Esophagus muscularis mucosa (tissue), 4 donors: ENCODE measurements at regions not wholly inside any gene's neighbourhood (a gene's known extent, or its start where the extent isn't known, plus 50 kb on each side); places are given as distances from the start of the nearest gene placed in this dataset.

Experiments
- DNase-seq: peaks from one replicate; pipeline ENCODE4 v3.0.0-alpha.2; 2017; ENCODE audit errors: extremely low spot score
- H3K27ac ChIP-seq, 4 donors: fragments of 200-600 bp; sonication (generic); replicated peaks in 1 of 4; 1 replicate in 3 of 4; 2 replicates in 1 of 4; pipeline ENCODE4 v1.5.1; 2016 to 2019; ENCODE audit warnings: mild to moderate bottlenecking in 1 of 4
- H3K27me3 ChIP-seq, 4 donors: fragments of 200-600 bp; sonication (generic); one replicate each; pipeline versions ENCODE4 v1.5.1 to v1.6.0; 2016 to 2019
- H3K36me3 ChIP-seq, 4 donors: fragments of 200-600 bp; sonication (generic); one replicate each; pipeline ENCODE4 v1.5.1; 2016 to 2019
- H3K4me1 ChIP-seq, 4 donors: fragments of 200-600 bp; sonication (generic); one replicate each; pipeline ENCODE4 v1.5.1; 2016 to 2019
- H3K4me3 ChIP-seq, 4 donors: fragments of 200-600 bp; sonication (generic); 1 replicate in 2 of 4; 2 replicates in 2 of 4; pipeline ENCODE4 v1.5.1; 2016 to 2019; ENCODE audit warnings: mild to moderate bottlenecking in 4 of 4, moderate library complexity in 1 of 4
- H3K9me3 ChIP-seq, 4 donors: fragments of 200-600 bp; sonication (generic); 1 replicate in 3 of 4; 2 replicates in 1 of 4; pipeline ENCODE4 v1.5.1; 2016 to 2019
- CTCF ChIP-seq, 3 experiments: fragments of 200-600 bp in 2 of 3; fragments of 450-650 bp in 1 of 3; sonication (generic) in 2 of 3; IDR thresholded peaks; one replicate each; pipeline ENCODE4 v1.5.1; 2017 to 2019; ENCODE audit warnings: antibody characterized with exemption in 3 of 3, mild to moderate bottlenecking in 2 of 3, moderate library complexity in 1 of 3
- EP300 ChIP-seq: sonication (generic); formaldehyde crosslinking; IDR thresholded peaks from one replicate; pipeline ENCODE4 v1.6.1; 2017; ENCODE audit warnings: antibody characterized with exemption
- POLR2A ChIP-seq: fragments of 450-650 bp; IDR thresholded peaks from one replicate; pipeline ENCODE4 v1.6.1; 2017; ENCODE audit warnings: antibody characterized with exemption, moderate library complexity, mild to moderate bottlenecking, low read depth
- POLR2AphosphoS5 ChIP-seq, 2 donors: sonication (generic); formaldehyde crosslinking; IDR thresholded peaks; one replicate each; pipeline ENCODE4 v1.6.1; 2017; ENCODE audit warnings: antibody characterized with exemption in 2 of 2
- WGBS: methylation state at CpG from one replicate; pipeline ENCODE4 v1.1.5; 2018; 5-methylcytosine and 5-hydroxymethylcytosine counted together
- intact Hi-C: fragments of 100-400 bp; cut with DNase I; formaldehyde crosslinking; loops from one replicate; pipeline ENCODE4 v1.15.1; 2023

- H3K36me3 ChIP-seq: no peaks in the 10 kb centered on the region
- H3K4me3 ChIP-seq: no peak overlapping the region
- WGBS: 87% methylated on average over 8 of the region's 8 CpGs
- intact Hi-C loops: no loop called here
- no peak overlapping the region for H3K27ac ChIP-seq
- H3K4me1 ChIP-seq: no peaks in the 10 kb centered on the region
- TF ChIP-seq CTCF (IDR thresholded peaks at IDR 0.05) (no peak), EP300 (no peak), POLR2AphosphoS5 (IDR thresholded peaks at IDR 0.05) (no peak), POLR2A (no peak)
- no peak for DNase-seq
- H3K9me3 ChIP-seq: no peaks in the 10 kb centered on the region
- H3K27me3 ChIP-seq: no peaks in the 10 kb centered on the region
Measured at GRCh38 chr2:191782351-191782750, 64.5 kb downstream of the CAVIN2 start.

- DNase-seq: no peak
- intact Hi-C loops: no loop called here
- H3K4me1 ChIP-seq: no peaks in the 10 kb centered on the region
- H3K36me3 ChIP-seq: no peaks in the 10 kb centered on the region
- no peak overlapping the region for H3K4me3 ChIP-seq
- no peak overlapping the region for H3K27ac ChIP-seq
- TF ChIP-seq POLR2A: no peak
- no peak for TF ChIP-seq EP300
- no peak for TF ChIP-seq POLR2AphosphoS5 (IDR thresholded peaks at IDR 0.05)
- TF ChIP-seq CTCF (IDR thresholded peaks at IDR 0.05): no peak
- no peaks in the 10 kb centered on the region for H3K27me3 ChIP-seq
- no peaks in the 10 kb centered on the region for H3K9me3 ChIP-seq
Measured at GRCh38 chr2:191783416-191783815, 63.5 kb downstream of the CAVIN2 start.
